ENCODE measurements at regions not wholly inside any gene's neighbourhood (a gene's known extent, or its start where the extent isn't known, plus 50 kb on each side); places are given as distances from the start of the nearest gene placed in this dataset.

DNA sequence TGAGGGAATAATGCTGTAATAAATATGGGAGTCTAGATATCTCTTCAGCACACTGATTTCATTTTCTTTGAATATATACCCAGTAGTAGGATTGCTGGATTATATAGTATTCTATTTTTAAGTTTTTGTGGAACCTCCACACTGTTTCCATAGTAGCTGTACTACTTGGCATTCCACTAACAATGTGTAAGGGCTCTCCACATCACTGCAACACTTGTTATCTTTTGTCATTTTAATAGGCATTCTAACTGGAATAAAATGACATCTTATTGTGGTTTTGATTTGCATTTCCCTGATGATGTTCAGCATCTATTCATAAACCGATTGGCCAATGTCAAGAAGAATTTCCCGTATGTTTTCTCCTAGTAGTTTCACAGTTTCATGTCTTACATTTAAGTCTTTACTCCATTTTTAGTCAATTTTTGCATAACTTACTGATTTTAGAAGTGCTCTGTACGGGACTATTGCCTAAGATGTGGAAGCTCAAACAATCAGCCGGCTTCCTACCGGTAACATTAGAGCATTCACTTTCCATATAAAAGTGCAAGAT is 1078.8 kb downstream of the TAF11L14 start (continued):
- TF ChIP-seq, protein P1, sequence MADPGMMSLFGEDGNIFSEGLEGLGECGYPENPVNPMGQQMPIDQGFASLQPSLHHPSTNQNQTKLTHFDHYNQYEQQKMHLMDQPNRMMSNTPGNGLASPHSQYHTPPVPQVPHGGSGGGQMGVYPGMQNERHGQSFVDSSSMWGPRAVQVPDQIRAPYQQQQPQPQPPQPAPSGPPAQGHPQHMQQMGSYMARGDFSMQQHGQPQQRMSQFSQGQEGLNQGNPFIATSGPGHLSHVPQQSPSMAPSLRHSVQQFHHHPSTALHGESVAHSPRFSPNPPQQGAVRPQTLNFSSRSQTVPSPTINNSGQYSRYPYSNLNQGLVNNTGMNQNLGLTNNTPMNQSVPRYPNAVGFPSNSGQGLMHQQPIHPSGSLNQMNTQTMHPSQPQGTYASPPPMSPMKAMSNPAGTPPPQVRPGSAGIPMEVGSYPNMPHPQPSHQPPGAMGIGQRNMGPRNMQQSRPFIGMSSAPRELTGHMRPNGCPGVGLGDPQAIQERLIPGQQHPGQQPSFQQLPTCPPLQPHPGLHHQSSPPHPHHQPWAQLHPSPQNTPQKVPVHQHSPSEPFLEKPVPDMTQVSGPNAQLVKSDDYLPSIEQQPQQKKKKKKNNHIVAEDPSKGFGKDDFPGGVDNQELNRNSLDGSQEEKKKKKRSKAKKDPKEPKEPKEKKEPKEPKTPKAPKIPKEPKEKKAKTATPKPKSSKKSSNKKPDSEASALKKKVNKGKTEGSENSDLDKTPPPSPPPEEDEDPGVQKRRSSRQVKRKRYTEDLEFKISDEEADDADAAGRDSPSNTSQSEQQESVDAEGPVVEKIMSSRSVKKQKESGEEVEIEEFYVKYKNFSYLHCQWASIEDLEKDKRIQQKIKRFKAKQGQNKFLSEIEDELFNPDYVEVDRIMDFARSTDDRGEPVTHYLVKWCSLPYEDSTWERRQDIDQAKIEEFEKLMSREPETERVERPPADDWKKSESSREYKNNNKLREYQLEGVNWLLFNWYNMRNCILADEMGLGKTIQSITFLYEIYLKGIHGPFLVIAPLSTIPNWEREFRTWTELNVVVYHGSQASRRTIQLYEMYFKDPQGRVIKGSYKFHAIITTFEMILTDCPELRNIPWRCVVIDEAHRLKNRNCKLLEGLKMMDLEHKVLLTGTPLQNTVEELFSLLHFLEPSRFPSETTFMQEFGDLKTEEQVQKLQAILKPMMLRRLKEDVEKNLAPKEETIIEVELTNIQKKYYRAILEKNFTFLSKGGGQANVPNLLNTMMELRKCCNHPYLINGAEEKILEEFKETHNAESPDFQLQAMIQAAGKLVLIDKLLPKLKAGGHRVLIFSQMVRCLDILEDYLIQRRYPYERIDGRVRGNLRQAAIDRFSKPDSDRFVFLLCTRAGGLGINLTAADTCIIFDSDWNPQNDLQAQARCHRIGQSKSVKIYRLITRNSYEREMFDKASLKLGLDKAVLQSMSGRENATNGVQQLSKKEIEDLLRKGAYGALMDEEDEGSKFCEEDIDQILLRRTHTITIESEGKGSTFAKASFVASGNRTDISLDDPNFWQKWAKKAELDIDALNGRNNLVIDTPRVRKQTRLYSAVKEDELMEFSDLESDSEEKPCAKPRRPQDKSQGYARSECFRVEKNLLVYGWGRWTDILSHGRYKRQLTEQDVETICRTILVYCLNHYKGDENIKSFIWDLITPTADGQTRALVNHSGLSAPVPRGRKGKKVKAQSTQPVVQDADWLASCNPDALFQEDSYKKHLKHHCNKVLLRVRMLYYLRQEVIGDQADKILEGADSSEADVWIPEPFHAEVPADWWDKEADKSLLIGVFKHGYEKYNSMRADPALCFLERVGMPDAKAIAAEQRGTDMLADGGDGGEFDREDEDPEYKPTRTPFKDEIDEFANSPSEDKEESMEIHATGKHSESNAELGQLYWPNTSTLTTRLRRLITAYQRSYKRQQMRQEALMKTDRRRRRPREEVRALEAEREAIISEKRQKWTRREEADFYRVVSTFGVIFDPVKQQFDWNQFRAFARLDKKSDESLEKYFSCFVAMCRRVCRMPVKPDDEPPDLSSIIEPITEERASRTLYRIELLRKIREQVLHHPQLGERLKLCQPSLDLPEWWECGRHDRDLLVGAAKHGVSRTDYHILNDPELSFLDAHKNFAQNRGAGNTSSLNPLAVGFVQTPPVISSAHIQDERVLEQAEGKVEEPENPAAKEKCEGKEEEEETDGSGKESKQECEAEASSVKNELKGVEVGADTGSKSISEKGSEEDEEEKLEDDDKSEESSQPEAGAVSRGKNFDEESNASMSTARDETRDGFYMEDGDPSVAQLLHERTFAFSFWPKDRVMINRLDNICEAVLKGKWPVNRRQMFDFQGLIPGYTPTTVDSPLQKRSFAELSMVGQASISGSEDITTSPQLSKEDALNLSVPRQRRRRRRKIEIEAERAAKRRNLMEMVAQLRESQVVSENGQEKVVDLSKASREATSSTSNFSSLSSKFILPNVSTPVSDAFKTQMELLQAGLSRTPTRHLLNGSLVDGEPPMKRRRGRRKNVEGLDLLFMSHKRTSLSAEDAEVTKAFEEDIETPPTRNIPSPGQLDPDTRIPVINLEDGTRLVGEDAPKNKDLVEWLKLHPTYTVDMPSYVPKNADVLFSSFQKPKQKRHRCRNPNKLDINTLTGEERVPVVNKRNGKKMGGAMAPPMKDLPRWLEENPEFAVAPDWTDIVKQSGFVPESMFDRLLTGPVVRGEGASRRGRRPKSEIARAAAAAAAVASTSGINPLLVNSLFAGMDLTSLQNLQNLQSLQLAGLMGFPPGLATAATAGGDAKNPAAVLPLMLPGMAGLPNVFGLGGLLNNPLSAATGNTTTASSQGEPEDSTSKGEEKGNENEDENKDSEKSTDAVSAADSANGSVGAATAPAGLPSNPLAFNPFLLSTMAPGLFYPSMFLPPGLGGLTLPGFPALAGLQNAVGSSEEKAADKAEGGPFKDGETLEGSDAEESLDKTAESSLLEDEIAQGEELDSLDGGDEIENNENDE (IDR thresholded peaks at IDR 0.05; ENCODE audit: insufficient replicate concordance, low read length) = no peak
- TF ChIP-seq SP1 (IDR thresholded peaks at IDR 0.05; ENCODE audit: low read depth, low read length) = no peak
- no peak for TF ChIP-seq EZH2 (IDR thresholded peaks at IDR 0.05; ENCODE audit: low read depth, low read length, severe bottlenecking)
- TF ChIP-seq KDM1A (IDR thresholded peaks at IDR 0.05; ENCODE audit: borderline replicate concordance, low read length) = no peak
- TF ChIP-seq, protein P2, sequence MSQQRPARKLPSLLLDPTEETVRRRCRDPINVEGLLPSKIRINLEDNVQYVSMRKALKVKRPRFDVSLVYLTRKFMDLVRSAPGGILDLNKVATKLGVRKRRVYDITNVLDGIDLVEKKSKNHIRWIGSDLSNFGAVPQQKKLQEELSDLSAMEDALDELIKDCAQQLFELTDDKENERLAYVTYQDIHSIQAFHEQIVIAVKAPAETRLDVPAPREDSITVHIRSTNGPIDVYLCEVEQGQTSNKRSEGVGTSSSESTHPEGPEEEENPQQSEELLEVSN (IDR thresholded peaks at IDR 0.05) = no peak
- no peak for TF ChIP-seq TEAD4 (IDR thresholded peaks at IDR 0.05; ENCODE audit: low read depth, low read length)
- TF ChIP-seq EP300 (IDR thresholded peaks at IDR 0.05; ENCODE audit: borderline replicate concordance in 1 of 2, low read depth in 2 of 2, low read length in 2 of 2) = no peak
- no peak for TF ChIP-seq SRF (IDR thresholded peaks at IDR 0.05; ENCODE audit: low read depth, low read length)

Data from H1 (cell line).